G401.6 (cell line): ENCODE measurements at regions not wholly inside any gene's neighbourhood (a gene's known extent, or its start where the extent isn't known, plus 50 kb on each side); places are given as distances from the start of the nearest gene placed in this dataset.

ENCODE experiments used
- FAIRE-seq: peaks from 2 replicates; lab custom pipeline; 2012; peaks lifted over from hg19 to GRCh38; lab: Jason Lieb, UNC

DNA sequence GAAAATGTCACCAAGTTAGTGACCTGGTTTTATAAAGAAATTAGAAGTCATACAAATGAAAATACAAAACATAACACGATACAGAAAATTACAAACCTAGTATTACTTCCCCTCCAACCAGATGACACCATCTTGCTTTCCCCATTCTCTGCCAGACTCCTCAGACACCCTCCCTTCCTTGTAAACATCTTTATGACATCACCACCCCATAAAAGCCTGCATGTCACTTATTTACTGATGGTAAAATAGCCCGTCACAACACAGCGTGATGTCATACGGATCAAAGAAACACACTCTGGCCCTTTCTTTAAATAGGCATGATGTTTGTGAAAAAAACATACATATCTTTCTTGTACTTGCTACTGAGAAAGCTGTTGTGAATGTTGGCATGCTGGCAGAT is 254.8 kb upstream of the SOX11 start:
- no peak for FAIRE-seq

DNA sequence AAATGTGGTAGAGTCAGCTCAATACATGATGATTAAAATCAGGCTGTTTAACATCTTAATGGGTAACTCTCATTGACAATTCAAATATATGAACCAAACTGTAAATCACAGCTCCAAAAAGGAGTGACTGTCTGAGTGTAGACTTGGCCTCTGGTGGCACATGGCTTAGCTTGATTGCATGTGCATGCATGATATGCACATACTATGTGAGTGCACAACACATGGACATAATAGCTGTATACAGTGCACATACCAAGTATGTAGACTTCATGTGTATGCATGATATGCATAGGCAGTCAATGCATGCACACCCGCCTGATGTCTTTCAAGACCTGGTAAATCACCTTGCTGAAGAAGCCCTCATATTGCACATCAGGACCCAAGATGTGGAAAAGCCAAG is 252.0 kb upstream of the SOX11 start:
- no peak for FAIRE-seq

DNA sequence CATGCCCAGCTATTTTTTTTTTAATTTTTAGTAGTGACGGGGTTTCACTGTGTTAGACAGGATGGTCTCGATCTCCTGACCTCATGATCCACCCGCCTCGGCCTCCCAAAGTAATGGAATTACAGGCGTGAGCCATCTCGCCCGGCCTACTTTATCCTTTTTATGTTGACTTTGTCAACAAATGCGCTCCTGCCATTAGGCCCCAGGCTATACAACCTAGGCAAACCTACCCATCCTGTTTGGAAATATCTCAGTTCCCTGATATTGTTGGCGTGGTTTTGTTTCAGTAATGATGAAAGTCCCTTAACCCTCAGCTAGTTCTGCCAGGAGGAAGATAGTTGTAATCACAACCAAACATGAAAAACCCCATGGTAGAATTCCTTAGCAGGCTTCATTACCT is 249.4 kb upstream of the SOX11 start:
- no peak for FAIRE-seq

DNA sequence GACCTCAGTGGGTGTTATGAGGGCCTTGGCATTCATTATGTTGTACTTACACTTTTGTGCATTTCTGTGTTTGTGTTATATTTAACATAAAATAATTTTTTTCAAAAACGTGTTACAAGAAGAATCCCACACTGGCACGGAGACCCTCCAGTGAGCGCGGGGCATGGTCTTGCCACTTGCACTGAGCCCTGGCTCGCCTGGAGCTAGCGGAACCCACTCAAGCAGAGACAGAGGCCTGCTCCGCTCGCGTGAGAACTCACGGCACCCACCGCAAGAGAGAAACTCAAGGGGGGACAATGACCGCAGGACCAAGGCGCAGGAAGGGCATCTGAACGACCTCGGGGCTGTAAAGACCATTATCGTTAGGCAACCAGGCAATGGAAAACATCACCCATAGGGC is 248.0 kb upstream of the SOX11 start:
- no peak for FAIRE-seq

DNA sequence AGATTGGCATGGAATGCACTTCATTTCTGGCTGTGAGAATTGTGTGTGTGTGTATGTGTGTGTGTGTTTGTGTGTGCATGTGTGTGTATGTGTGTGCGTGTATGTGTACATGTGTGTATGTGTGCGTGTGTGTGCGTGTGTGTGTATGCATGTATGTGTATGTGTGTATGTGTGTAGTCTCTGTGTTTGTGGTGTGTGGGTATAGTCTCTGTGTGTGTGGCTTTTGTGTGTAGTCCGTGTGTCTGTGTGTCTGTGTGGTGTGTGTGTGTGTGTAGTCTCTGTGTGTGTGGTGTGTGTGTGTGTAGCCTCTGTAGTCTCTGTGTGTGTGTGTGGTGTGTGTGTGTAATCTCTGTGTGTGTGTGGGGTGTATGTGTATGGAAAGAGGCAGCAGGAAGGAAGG is 247.3 kb upstream of the SOX11 start:
- no peak for FAIRE-seq

DNA sequence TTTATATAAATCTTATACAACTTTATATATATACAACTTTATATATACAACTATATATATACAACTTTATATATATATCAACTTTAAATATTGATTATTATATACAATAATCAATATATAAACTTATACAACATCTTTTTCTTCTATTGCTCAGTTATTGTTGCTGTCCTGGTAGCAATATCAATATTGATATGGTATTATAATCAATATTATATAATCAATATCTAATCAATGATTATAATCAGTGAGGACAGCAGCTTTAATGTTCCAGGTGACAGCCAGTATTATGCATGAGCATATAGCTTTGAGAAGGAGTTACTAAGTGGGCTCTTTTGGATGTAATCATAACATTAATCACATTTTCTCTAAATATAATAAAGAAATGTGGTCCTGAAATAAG is 242.3 kb upstream of the SOX11 start:
- FAIRE-seq, result no peak

DNA sequence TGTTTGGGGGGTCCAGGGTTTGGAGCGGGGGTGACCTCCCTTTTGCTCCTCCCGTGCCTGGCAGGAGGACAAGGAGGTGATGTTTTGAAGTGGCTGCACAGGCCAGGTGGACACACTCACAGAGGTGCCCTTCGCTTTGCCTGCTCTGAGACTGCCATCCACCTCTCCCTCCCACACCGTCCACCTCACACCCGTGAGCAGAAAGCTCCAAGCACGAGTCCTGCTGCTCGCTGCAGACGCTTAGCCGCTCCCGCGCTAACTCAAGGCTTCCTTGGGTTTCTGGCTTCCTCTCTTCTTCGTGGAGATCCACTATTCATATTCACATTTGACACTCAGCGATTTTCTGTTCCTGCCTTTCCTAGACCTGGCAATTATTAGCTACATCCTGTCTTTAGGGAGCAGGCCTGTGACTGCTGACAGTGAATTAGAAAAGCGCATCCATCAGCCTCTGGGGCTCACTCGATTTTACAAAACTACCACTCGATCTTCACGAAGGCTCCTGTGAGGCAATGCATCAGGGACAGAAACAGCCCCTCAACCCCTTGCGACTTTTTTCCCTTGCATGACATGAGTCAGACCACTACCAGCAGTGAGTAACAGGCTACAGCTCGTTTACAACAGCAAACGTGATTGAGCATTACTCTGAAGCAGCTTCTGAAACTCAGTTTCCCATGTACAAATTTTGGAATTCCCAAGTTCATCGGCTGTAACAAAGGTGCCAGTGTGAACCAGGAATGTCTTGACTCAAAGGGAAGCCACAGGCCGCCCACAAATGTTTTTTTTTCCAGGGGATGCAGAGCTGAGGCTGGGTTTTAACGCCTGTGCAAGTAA is 238.7 kb upstream of the SOX11 start:
- no peak for FAIRE-seq

DNA sequence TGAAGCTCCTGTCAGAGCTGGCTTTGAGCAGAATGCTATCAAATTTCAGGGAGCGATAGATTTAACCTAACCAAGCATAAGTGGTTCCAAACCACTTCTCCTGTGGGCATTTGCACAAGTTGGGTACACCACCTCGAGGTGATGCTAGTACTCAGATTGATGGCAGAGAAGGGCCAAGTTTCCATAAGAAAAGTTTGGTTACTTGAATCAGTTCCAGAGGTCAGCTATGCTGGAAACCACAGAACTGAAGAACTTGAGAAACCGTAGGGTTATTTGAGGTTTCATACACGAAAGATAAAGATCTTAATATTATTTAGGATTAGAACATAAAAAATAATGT is 238.2 kb upstream of the SOX11 start:
- no peak for FAIRE-seq

DNA sequence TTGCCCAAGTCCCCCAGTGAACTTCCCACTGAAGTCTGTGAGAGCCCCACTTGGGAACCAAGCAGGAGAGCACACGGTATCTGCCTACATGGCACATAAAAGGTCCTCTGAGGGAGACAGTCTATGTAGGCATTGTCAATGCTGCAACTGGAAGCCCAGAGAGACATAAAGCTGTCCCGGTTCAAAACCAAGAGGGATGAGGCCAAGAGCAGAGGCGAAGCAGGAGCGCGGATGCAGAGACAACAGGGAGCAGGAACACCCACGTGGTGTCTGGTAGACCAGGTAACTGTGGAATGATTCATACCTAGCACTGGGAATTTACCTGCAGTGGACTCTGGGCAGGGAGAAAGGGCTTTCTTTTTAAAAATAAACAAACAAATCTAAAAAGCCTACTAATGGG is 233.1 kb upstream of the SOX11 start:
- no peak for FAIRE-seq

DNA sequence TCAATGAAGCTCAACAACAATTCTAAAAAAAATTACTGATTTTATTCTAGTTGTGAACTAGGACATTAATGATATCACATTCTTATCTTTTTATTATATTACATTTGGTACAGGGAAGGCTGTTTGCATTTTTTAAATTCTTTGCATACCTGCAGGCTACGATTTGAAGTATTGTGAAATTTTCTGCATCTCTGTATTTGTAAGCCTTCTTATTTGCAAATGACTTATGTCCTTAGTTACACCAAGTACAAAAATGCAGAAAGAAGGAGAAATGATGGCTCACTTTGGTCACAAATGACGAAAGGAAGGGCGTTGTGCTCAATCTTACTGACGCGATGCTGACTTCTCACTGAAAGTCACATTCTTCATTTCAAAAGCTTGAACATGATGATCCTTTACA is 227.5 kb upstream of the SOX11 start:
- no peak for FAIRE-seq

DNA sequence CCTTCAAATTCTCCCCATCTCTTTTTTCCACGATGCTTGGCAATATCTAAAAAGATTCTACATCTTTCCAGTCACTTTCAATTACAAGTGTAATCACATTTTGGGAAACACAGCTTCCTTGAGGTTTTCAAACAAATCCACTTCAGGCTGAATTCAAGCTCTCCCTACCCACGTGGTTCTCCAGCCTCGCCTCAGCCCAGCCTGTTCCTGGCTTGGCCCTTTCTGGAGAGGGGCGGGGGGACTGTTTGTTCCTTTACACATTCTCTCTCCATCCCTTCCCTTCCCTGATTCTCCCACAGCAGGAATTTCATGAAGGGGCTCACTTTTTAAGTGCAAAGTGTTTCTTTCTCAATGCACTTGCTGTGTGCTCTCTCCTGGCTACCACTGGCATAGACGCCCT is 226.3 kb upstream of the SOX11 start:
- no peak for FAIRE-seq

DNA sequence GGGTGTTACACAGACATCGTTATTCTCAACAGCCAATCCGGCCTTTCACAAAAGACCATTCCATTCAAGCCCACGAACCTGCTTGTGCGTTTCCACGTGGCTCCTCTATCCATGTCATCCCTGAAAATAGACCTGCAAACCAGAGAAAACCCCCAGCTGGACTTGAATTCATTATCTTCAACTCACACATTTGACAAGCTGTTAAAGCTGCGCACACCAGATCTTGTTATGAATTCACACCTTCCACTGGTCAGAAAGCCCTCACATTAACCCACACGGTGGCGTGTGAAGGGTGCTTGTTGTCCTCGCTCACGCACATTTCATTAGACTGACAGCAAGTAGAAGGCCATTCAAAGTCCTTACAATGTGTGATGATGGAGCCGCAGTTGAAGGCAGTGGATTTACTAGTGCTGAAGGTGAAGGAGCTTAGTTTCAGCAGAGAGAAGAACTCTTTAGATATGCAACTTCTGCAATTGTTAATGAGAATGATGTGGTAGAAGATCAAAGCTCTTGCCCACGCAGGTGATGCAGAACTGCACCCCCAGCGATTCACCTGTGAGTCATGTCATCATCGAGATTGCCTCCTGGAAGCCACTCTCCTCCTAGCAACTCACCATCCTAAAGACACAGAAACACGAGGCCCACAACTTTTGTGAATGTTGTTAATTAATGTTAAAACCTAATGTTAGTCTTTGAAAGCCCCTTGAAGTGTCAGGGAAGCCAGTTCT is 224.8 kb upstream of the SOX11 start:
- FAIRE-seq, result no peak

DNA sequence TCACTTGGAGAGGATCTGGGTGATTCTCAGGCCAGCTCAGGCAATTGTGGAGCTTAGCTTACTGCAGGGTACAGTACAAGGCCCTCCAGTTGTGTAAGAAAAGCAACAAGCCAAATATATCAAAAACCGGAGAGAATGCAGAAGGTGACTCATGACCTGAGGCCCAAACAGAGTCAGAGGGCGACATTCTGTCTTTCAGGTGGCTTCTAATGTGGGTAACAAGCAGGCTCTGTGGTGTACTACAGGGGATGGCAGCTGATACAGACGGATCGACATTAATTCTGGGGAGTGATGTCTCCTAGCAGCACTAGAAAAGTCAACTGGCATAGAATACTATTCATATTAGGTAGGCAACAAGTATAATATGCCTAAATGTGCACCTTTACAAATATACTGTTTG is 219.5 kb upstream of the SOX11 start:
- FAIRE-seq, result no peak

DNA sequence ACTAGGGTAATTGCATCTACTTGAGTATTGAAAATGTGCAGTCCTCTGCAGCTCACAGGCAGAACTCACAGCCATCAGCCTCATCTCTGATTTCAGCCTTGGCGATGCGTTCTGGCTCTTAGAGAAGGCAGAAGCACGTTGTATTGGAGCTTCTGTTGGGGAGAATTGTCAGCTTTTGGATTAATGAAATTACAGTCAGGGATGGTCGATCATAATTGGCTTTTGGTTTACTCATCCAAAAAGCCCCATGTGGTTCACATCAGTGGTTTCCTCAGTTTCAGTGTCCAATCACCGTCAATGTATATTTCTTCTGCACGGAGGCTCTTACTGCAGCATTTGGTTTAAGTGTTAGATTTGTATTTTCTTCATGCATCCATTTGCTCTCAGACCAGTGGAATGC is 218.5 kb upstream of the SOX11 start:
- no peak for FAIRE-seq

DNA sequence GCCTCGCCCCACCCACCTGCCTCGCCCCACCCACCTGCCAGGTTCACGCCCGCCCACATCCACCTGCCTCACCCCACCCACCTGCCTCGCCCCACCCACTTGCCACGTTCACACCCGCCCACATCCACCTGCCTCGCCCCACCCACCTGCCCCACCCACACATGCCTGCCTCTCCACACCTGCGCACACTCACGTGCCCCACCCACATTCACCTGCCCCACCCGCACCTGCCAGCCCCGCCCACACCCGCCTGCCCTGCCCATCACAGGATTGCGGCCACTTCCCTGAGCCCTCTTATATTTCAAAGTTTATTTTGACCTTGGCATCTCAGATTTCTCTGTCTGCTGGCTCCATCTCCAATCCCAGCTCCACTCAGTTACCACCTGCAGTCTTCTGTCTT is 217.5 kb upstream of the SOX11 start:
- FAIRE-seq, result no peak

DNA sequence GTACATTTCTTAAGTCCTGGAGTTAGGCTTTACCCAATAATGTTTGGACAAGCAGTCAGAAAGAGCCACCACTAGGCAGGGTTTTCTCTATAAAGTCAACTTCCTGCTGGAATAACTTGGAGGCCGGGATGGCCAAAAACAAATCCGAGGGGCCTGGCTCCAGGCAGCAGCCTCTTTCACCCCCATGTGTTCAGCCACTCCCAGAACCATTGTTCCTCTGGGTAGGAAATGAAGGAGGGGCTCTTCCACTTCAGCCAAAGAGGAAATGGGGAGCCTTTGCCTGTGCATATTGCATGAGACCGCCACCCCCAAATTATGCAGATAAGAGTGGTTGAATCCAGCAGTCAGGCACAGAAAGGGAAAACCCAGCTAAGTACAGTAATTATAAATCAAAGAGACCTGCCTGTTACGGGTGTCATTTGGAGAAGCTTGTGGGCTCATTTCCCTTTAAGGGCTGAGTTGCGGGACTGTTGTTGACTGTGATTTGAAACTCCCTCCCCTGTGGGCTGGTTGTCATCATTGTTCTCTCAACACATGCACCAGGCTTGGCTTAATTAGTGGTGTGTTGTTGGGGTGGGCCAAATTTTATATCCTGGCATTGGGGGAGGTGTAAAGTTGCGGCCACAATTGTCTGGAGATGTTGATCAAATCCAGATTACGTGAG is 212.8 kb upstream of the SOX11 start:
- FAIRE-seq, result no peak

DNA sequence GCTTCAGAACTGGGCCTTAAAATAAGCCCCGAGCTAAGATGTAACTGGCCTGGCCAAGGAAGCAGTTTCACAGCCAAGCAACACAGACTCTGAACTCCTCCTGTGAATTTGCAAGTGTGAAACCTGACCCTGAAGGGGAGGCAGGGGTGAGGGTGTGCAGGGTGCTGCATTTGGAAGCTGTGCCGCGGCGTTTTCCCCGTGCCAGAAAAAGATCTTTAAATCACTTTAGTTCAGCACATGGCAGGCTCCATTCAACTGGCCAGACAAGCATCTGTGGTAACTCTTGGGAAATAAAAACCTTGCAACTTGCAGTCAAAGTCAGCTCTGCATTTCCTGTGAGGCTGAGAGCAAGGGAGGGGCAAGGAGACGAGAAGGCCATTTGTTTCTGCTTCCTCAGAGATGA is 209.3 kb upstream of the SOX11 start:
- no peak for FAIRE-seq

DNA sequence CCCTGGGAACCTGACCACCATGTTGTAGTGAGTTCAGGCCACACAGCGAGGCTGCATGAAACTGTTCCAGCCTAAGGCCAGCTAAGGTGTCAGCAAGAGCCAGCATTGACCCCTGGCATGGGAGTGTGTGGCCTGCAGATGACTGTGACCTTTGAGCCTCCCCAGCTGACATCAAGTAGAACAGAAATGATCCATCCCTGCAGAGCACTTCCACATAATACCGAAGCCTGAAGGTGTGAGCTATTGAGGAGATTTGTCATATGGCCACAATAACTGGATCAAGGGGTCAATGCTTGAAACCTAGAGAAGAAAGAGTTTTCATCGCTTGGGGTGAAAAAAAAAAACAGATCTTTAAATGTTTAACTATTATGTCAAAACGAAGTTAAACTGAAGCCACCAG is 207.3 kb upstream of the SOX11 start:
- no peak for FAIRE-seq

DNA sequence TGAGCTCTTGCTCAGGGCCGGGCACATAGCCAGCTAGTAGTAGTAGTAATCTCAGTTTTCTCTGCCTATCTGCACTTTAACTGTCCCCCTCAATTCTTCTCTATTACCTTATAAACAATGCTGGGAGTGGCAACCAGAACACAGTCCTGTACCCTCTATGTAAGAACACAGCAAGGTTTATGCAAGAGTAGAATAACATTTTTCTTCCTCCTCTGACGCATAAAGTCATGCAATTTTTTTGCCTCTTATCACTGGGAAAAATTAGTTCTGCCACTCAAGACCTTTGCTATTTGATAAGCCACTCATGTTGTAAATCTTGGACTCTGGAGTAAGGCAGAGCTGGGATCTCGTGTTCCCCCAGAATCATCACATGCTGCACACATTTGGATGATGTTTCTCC is 200.7 kb upstream of the SOX11 start:
- no peak for FAIRE-seq

DNA sequence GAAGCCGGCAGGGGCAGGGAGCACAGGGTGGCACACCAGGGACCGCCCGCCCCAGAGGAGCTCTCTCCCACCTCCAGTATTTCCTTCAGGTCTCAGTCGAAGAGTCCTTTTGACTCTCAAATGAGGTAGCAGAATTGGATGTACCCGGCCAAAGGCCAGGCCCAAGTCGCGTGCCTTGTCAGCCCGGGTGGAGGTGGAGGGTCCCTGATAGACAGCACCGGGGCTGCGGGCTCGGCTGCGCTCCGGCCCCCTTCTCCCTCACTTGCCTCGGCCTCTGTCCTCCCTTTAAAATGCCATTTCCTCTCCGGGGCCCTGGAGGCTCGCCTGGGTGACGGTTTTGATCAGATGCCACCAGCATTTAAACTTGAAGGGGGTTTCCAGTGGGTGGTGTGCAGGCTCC is 198.9 kb upstream of the SOX11 start:
- no peak for FAIRE-seq

DNA sequence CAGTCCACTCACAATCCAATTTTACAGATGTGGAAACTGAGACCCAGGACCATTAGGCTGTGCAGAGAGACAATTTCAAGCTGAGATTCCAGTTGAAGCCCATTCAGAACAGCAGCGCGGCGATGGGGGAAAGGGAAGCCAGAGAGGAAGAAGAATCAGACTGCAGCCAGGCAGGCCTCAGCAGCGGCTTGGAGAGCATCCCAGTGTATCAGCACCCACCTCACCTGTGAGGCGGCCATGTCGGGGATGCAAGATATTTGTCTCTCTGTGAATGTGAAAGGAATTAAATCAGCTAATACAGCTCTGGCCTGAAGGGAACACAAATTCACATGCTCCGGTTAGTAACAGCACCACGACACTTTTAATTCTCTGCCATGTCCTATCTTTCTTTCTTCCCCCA is 198.0 kb upstream of the SOX11 start:
- no peak for FAIRE-seq

DNA sequence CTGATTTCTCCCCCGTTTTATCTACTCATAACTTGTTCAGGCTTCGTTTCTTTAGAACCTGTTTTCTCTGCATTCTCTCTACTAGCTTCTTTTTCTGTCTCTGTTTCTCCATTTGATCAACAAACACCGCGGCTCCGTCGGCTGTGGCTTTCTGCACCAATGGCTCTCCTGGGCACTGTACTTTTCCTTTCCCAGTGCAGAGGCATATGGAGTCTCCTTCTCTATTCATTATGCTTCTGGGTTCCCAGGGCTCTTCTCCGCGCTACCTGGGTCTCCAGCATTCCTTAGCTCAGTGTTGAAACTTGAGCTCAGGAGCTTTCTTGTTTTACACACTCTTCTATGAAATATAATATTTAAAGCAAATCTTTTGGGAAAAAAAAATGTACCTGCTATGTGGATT is 196.6 kb upstream of the SOX11 start:
- FAIRE-seq, result no peak

DNA sequence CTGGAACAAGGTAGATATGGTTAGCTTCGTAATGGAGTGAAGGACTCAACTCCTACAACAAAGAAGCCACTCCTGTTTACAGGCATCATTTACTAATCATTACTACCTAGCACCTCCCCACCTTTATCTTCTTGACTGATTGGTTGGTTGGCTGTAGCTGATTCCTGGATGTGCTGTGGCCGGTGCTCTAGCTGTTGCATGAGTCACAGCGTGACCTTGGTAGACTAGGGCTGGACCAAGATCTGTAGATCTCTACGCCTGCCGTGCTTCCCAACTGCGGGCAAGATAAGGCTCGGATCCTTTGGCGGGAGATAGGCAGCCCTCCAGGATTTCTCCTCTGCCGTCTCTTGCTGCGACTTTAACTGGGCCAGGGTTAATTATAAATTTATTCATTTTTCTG is 194.3 kb upstream of the SOX11 start:
- no peak for FAIRE-seq

DNA sequence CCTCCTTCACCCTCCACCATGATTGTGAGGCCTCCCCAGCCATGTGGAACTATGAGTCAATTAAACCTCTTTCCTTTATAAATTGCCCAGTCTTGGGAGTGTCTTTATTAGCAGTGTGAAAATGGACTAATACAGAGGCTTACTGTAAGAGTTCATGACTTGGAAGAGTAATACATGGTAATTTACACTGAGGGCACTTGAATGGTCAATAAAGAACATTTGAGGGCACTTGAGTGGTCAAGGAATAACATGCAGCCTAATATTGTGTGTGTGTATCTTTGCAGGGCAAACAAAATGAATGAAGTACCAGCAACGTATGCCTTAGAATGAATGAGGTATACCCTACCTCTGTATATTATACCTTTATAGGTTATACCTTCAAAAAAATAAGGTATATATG is 190.4 kb upstream of the SOX11 start:
- no peak for FAIRE-seq
